ENCODE measurements at regions not wholly inside any gene's neighbourhood (a gene's known extent, or its start where the extent isn't known, plus 50 kb on each side); places are given as distances from the start of the nearest gene placed in this dataset.
"Not testable (repeated sequence)": the region's sequence is repeated elsewhere in the genome, so short reads cannot be mapped to it uniquely, and the experiment has no call there.

- DNase-seq (ENCODE audit: low spot score): no peak
- intact Hi-C loops (cut with DNase I): no loop called here
- ATAC-seq: no peak
These were observed 482.9 kb upstream of the EYS start for GRCh38 chr6:66189915-66190314.

- no peak for DNase-seq (ENCODE audit: low spot score)
- no peak for ATAC-seq
- intact Hi-C loops (cut with DNase I): loop anchor here (2.0 kb wide), 1 partner anchor 72 kb away; no protein-coding TSS in a partner anchor
These were observed 479.7 kb upstream of the EYS start for GRCh38 chr6:66186756-66187155.

- ATAC-seq (no peak), DNase-seq (ENCODE audit: low spot score) (no peak)
- intact Hi-C loops (cut with DNase I): no loop called here
These were observed 477.1 kb upstream of the EYS start for GRCh38 chr6:66184091-66184490.

GRCh38 chr6:66179361-66179760 lies 472.3 kb upstream of the EYS start:
- ATAC-seq (no peak), DNase-seq (ENCODE audit: low spot score) (no peak)
- intact Hi-C loops (cut with DNase I): no loop called here

DNA sequence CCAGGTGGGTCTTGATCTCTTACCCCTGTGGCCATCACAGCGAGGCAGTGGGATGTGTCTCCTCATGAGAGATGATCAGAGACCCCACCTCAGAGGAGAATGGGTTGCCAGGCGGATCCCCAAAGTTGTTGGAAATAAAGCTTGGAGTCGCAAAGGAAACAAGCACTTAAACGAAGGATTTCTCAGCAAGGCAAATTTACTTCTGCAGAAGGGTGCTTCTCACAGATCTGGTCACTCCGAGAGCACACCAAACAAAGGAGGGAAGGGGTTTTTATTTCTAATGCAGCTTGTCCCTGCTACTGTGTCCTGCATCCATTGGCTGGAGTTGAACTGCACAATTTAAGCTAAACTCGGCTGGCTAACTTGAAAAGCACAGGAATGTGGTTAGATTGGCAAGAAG lies 466.6 kb upstream of the EYS start:
- DNase-seq (ENCODE audit: low spot score) (no peak), ATAC-seq (no peak)
- intact Hi-C loops (cut with DNase I): no loop called here

DNA sequence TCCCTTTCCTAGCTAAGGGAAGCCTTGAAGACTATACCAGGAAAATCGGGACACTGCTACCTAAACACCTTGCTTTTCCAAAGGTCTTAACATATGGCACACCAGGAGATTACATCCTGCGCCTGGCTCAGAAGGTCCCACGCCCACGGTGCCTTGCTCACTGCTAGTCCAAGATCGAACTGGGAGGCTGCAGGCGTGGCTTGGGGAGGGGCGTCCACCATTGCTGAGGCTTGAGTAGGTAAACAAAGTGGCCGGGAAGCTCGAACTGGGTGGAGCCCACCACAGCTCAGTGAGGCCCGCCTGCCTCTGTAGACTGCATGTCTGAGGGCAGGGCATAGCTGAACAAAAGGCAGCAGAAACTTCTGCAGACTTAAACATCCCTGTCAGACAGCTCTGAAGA lies 459.7 kb upstream of the EYS start:
- intact Hi-C loops (cut with DNase I); ATAC-seq; DNase-seq (ENCODE audit: low spot score): not testable (repeated sequence)

- ATAC-seq: no peak
- DNase-seq (ENCODE audit: low spot score): no peak
- intact Hi-C loops (cut with DNase I): no loop called here
These were observed 454.6 kb upstream of the EYS start for GRCh38 chr6:66161546-66162108.

- intact Hi-C loops (cut with DNase I): no loop called here
- DNase-seq (ENCODE audit: low spot score): no peak
- ATAC-seq: no peak
These were observed 452.9 kb upstream of the EYS start for GRCh38 chr6:66159937-66160336.

GRCh38 chr6:66153247-66153646 lies 446.2 kb upstream of the EYS start:
- DNase-seq (ENCODE audit: low spot score): no peak
- intact Hi-C loops (cut with DNase I): no loop called here
- no peak for ATAC-seq

DNA sequence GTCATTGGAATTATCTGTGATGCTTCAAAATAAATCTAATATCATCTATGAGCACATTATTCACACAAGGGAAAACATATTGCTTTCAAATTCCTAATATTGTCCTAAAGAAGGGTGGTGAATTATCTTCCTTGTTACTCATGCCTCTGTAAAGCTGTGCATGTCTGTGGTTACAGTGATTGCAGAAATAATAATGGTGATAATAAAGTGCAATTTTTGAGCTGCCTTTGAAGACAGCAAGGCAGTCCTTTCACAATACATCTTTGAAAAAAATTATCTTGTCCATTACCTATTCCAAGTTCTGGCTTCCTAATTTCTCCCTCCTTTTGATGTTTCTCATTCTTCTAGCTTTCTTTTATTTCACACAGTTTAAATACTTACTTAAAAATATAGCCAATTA lies 442.1 kb upstream of the EYS start:
- intact Hi-C loops (cut with DNase I): no loop called here
- ATAC-seq: no peak
- no peak for DNase-seq (ENCODE audit: low spot score)

DNA sequence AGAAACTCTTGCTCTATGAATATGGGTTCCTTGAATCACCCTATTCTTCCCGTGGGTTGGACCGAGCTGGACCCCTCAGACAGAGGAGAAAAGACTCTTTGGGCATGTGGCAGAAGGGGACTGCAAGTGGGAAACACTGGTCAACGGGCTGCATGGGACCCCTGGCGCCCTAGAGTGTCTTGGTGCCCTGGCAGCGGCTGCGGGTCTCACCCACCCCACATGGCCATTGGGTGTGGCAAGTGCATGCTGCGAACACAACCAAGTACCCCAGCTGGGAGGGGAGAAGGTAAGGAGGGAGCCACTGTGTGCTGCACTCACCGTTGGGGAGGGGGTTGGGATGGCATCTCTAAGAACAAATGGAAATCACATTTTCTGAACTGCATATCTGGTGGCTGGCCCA lies 438.8 kb upstream of the EYS start:
- DNase-seq (ENCODE audit: low spot score) (no peak), ATAC-seq (no peak)
- intact Hi-C loops (cut with DNase I): no loop called here

- intact Hi-C loops (cut with DNase I): no loop called here
- no peak for ATAC-seq
These were observed 427.0 kb upstream of the EYS start for GRCh38 chr6:66134021-66134420.

GRCh38 chr6:66128656-66129055 lies 421.6 kb upstream of the EYS start:
- intact Hi-C loops (cut with DNase I): no loop called here
- ATAC-seq (no peak), DNase-seq (ENCODE audit: low spot score) (no peak)

More at GRCh38 chr6:66134021-66134420, 427.0 kb upstream of the EYS start:
- DNase-seq (ENCODE audit: low spot score): no peak

DNA sequence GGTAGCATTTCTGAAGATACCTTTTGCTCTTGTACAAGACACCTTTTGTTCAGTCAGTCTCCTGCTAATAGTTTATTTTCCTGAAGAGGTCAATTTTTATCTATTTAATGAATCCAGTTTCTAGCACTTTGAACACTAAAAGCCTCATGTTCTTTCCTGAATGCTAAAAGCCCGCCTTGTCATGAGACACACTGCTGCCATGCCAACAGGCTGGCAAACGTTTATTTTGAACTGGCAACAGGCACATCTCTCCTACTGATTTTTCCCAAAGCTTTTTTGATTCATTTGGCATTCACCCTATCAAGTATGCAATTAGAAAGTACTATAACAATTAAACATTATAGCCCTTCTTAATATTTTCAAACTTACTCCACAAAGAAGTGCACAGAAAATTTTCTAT lies 421.2 kb upstream of the EYS start:
- no peak for DNase-seq (ENCODE audit: low spot score)
- intact Hi-C loops (cut with DNase I): no loop called here
- no peak for ATAC-seq

DNA sequence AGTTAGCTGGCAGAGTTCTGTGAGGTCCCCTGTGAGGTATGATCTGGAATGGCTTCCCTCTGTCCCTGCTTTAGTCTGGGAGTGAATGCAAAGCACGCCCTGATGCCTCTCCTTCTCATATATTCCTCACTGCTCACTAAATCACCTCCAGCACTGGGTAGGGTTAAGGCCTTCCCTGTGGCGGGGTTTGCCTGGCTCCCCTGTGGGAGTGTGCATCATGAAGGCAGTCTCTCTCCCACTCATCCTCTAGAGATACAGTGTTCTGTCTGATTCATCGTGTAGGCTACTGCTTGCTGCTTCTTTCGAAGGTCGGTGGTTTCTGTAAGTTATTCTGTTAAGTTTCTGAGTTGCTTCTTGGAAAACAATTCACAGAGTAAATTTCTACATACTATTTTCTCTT lies 420.0 kb upstream of the EYS start:
- intact Hi-C loops (cut with DNase I): no loop called here
- DNase-seq (ENCODE audit: low spot score): no peak
- no peak for ATAC-seq

DNA sequence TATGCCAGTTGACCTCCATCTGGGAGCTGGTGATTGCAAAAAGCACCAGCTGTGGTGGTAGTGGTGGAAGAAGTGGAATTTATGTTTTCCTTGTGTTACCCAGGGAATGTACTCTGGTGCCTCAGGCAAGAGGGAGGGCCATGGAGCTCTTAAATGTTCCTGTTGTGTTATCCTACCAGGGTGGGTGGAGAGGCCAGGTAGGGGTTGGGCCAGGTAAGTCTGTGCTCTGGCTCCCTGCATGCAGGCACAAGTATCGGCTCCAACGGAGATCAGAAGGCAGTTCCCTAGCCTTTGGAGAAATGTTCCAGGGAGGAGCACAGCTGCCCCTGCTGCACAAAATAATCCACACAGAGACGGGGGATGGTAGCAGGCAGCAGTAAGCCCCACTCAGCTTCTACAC lies 419.3 kb upstream of the EYS start:
- intact Hi-C loops (cut with DNase I): no loop called here
- DNase-seq (ENCODE audit: low spot score): no peak
- ATAC-seq: no peak

GRCh38 chr6:66103954-66104353 lies 396.9 kb upstream of the EYS start:
- ATAC-seq (no peak), DNase-seq (ENCODE audit: low spot score) (no peak)
- intact Hi-C loops (cut with DNase I): no loop called here

- ATAC-seq (no peak), DNase-seq (ENCODE audit: low spot score) (no peak)
- intact Hi-C loops (cut with DNase I): no loop called here
These were observed 396.3 kb upstream of the EYS start for GRCh38 chr6:66103354-66103753.

DNA sequence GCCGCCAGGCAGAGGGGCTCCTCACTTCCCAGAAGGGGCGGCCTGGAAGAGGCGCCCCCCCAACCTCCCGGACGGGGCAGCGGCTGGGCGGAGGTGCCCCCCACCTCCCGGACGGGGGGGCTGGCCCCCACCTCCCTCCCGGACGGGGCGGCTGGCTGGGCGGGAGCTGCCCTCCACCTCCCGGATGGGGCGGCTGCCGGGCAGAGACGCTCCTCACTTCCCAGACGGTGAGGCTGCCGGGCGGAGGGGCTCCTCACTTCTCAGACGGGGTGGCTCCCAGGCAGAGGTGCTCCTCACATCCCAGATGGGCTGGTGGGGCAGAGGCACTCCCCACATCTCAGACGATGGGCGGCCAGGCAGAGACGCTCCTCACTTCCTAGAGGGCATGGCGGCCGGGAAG lies 389.7 kb upstream of the EYS start:
- DNase-seq (ENCODE audit: low spot score) (no peak), ATAC-seq (no peak)
- intact Hi-C loops (cut with DNase I): no loop called here

DNA sequence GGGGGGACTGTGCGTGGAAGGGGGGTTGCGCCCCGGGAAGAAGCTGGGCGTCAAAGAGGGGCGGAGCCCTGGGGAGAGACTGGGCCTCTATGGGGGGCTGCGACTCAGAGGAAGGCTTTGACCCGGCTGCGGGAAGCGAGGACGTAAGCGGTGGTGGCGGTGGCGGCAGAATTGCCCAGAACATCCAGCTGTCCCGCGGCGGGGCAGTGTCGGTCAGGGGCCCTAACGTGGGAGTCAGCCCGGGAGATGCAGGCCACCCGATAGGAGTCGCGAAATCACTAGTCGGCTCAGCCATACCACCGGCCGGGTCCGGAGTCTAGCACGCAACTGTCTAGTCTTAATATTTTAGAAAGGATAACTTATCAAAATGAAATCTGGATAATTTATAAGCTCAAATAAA lies 387.6 kb upstream of the EYS start:
- intact Hi-C loops (cut with DNase I): no loop called here
- DNase-seq (ENCODE audit: low spot score) (no peak), ATAC-seq (no peak)

DNA sequence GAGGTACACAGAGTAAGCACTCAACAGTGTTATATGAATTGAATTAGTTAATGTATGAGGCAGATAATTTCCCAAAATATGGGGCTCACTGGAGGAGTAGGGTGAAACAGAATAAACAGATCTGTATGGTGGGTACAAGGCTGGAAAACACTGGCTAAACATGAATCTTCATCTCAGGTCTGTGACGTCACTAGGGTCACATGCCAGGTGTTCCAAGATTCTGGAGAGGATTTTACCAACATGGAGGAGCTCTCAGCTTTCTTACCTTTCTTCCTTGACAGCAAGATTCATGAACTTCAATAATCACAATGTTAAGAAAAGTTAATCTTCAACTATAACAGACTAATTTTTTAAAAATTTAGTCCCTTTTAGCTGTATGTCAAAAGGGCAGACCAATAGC lies 385.3 kb upstream of the EYS start:
- ATAC-seq; DNase-seq (ENCODE audit: low spot score); intact Hi-C loops (cut with DNase I): not testable (repeated sequence)

- DNase-seq (ENCODE audit: low spot score): no peak
- no peak for ATAC-seq
- intact Hi-C loops (cut with DNase I): no loop called here
These were observed 379.5 kb upstream of the EYS start for GRCh38 chr6:66086532-66086931.
